Stomach (tissue), 4 donors: ENCODE measurements at regions not wholly inside any gene's neighbourhood (a gene's known extent, or its start where the extent isn't known, plus 50 kb on each side); places are given as distances from the start of the nearest gene placed in this dataset.

Experiments
- CTCF ChIP-seq, 7 experiments: fragments of 450-650 bp in 4 of 7; fragments of 200-600 bp in 3 of 7; sonication (generic) in 3 of 7; IDR thresholded peaks; one replicate each; pipeline ENCODE4 v1.5.1; 2016 to 2019; ENCODE audit warnings: antibody characterized with exemption in 7 of 7, control low read depth in 2 of 7, mild to moderate bottlenecking in 1 of 7
- EP300 ChIP-seq: sonication (generic); formaldehyde crosslinking; IDR thresholded peaks from one replicate; pipeline ENCODE4 v1.6.1; 2017; ENCODE audit warnings: antibody characterized with exemption
- POLR2A ChIP-seq, 4 donors: fragments of 450-650 bp; IDR thresholded peaks; one replicate each; pipeline ENCODE4 v1.6.1; 2016; ENCODE audit warnings: antibody characterized with exemption in 4 of 4, control low read depth in 2 of 4, mild to moderate bottlenecking in 1 of 4, moderate library complexity in 1 of 4
- POLR2AphosphoS5 ChIP-seq, 3 donors: sonication (generic); formaldehyde crosslinking; IDR thresholded peaks; one replicate each; pipeline ENCODE4 v1.6.1; 2016; ENCODE audit warnings: antibody characterized with exemption in 3 of 3

DNA sequence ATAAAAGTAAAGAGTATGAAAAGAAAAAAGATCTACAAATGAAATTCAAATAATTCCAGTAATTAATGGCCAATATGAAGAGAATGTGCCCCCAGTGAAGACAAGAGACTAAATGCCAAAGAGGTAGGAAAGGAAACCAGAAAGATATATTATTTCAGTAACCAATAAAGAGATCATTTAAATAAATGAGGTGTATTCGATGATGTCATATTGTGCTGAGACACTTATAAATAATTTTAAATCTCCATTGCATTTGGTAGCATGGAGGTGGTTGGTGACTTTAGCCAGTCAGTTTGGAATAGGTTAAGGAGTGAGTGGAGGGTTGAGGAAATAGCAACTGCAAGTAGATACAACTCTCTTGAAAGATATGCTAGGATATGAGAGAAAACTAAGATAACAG lies 417.7 kb upstream of the PTGER4 start:
- TF ChIP-seq CTCF (IDR thresholded peaks at IDR 0.05) (no peak), EP300 (no peak), POLR2A (IDR thresholded peaks at IDR 0.05) (no peak), POLR2AphosphoS5 (IDR thresholded peaks at IDR 0.05) (no peak)
